Inflammatory macrophage treated with lipopolysaccharide for 4 hours (primary cell): ENCODE measurements at regions not wholly inside any gene's neighbourhood (a gene's known extent, or its start where the extent isn't known, plus 50 kb on each side); places are given as distances from the start of the nearest gene placed in this dataset.

ENCODE experiments used
- DNase-seq: peaks from one replicate; pipeline ENCODE4 v3.0.0-alpha.2; 2020

- DNase-seq, result no peak
Measured at GRCh38 chr7:46322937-46323336, 401.9 kb upstream of the IGFBP3 start.

- no peak for DNase-seq
Measured at GRCh38 chr7:46321556-46322205, 400.6 kb upstream of the IGFBP3 start.

- DNase-seq, result no peak
Measured at GRCh38 chr7:46320956-46321355, 399.9 kb upstream of the IGFBP3 start.

DNA sequence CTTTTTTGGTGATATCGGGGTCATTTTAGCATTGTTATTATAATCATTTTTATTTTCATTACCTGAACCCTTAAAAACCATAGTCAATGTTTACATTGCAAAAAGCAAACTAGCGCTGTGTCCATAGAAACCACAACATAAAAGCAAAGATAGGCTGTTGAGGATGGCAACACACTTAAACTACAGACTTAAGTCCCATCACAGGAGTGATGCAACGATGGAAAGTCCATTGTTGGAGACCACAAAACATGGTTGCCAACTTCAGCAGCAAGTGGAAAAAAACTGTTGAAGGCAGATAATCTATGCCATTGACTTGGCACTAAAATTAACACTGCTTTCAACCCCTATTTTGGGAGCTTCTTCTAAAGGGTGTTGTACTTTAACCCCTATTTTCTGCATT lies 398.8 kb upstream of the IGFBP3 start:
- no peak for DNase-seq

- DNase-seq, result no peak
Measured at GRCh38 chr7:46318276-46318675, 397.2 kb upstream of the IGFBP3 start.

- DNase-seq, result no peak
Measured at GRCh38 chr7:46317256-46317655, 396.2 kb upstream of the IGFBP3 start.

DNA sequence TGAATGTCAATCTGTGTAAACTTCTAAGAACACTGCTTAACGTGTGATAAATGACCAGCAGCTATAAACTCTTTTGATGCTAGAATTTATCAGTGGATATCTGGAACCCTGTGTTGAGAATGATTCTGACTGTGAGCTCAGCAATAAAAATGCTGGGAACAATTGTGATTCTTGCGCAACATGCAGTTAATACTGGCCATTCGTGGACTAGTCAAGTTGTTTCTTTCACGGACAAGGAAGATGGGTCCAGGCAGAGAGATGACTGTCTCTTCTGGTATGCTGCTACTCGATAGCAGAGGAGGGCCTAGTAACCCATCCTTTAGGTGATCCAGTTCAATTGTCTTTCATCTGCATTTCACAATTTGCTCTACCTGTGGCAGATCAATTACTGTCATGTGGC lies 394.8 kb upstream of the IGFBP3 start:
- no peak for DNase-seq

DNA sequence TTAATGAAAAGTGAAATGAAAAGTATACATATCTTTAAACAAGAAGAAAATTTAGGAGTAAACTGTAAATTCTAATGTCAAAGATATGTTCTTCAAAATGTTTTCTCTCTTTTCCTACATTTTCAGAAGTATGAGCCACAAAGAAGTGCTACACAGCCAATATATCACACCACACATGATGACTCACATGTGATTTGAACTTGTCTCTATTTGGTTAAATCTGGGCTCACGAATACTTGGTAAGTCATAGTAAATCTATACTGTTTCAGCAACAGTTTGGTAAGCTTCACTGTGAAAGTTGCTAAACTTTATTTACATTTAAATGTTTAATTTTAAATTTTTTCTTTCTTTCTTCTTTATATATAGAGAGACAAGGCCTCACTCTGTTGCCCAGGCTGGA lies 380.6 kb upstream of the IGFBP3 start:
- DNase-seq, result no peak

GRCh38 chr7:46297515-46297914 lies 376.4 kb upstream of the IGFBP3 start:
- no peak for DNase-seq

GRCh38 chr7:46296526-46296925 lies 375.5 kb upstream of the IGFBP3 start:
- no peak for DNase-seq

DNA sequence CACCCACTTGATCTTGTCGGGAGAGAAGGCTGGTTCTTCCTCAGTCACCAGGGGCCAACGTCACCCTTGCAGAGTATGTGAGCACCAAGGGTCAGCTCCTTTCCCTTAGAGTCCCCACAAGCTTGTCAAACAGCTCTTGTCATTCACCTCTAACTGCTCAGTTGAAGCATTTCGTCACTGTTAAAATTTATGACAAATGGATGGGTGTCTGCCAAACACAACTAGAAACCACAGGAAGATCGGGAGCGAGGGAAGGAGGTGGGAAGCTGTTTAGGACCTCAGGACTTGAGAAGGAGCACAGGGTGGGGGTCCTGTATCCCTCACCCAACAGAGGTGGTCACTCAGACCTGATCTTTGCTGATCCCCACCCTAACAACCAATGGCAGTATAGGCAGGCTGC lies 373.3 kb upstream of the IGFBP3 start:
- no peak for DNase-seq

DNA sequence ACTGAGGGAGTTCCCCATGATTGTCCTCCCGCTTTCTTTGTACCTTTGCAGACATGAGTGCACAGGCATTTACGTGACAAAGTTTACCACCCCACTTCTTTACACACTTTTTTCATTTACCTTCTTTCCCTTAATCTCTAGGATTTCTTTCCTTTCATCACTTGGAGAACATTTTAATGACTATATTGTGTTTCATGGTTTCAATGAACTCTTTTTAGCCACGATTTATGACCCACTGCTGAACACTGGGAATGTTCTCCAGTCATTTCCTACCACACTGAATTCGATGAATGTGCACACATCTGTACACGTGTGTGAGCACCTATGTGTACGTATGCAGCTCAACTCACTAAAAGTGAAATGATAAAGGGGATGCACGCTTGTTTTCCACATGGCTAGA lies 371.7 kb upstream of the IGFBP3 start:
- no peak for DNase-seq

DNA sequence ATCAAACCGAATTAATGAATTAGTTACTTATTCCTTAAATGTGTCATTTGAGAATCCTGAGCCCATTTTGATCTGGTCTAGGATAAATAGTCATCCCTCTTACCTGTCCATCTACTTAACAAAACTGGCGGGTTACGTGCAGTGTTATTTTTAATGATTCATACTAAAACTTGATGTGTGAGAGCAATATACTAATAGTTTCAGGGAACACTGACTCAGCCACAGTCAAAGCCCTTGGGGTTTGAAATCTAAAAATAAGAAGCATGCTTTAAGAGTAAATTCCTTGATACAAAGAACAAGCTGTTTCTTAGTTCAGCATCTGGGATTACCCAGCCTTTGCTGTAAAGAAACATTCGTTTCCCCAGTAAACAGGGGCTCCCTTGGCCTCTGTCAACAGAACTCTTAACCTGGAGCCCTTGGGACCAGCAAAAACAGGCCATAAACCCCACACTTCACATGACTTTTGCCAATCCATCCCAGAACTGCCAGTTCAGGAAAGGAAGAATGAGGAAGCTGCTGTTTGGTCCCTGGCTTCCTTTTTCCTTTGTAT lies 370.6 kb upstream of the IGFBP3 start:
- no peak for DNase-seq

DNA sequence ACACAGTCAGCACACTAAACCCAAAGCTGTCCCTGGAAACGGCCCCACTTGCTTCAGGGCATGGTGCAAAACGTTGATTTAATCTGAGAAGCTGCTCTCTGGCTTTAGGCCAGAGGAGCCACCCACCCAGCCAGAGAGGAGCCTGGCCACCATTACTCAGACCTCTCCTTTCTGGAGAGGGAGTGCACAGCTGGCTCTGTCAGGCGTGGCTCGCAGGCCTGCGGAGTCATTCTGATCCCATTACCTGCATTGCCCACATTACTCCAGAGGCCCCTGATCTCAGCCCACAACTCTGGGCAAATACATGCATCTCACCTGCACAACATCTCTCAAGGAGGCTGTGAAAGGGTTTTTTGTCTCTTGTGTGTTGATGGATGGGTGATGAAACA lies 370.0 kb upstream of the IGFBP3 start:
- no peak for DNase-seq

DNA sequence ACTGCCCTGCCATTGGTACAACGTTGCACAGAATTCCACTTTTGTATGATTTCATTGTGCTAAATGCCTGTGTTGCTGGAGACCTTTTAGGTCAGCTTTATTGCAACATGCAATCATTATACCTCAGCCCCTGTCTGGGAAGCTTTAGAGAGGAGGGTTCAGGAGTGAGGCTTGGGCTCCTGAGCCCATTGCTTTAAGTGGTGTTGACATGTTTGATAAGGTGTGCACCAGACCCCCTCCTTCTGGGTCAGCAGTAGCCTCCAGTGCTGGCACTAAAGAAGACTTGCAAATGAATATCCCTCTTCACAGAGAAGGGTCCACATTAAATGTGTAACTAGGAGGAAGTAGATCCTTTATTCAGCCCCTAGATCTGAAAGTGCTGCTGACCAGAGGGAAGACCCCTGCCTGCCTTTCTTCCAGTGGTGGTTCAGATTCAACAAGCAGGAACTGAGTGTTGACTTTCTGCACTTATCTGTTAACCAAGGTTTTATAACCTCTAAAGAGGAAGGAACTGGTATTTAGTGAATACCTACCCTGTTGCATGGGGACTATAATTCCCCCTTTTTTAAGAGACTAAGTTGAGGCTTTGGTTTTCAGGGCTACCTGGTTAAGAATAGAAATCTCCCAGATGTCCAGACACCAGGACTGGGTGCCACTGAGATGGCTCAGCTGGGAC lies 369.4 kb upstream of the IGFBP3 start:
- no peak for DNase-seq

DNA sequence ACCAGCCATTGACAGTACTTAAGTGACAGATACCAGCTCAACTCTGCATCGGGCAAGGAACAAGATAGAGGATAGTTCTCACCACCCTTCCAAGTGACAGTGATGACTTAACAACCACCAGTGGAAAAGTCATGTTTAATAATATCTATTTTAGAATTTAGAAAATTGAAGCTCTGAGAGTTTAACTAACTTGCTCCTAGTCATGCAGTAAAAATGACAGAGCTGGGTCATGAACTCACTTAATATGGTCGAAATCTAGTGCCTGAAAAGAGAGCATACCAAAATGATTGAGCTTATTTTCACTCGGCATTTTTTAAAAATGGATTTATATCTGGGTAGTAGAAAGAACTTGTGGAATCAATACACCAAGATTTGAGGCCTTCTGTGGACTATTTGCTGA lies 367.8 kb upstream of the IGFBP3 start:
- DNase-seq, result no peak

DNA sequence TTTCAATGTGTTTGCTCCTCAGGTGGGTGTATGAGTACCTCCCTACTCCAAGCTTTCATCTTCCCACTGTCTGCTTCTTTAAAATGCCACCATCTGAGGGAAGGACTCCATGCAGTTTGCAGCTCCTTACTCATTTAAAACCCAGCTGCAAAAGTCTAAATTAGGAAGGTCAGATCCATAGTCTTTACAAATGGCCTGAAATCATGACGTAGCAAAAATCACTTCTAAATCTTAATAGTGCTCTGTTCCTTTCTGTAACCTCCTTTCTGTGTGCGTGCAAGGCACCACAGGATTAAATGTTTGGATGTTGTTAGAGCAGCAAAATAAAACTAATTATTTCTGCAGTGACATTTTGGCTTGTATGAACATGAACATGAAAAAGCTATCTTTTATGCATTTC lies 366.9 kb upstream of the IGFBP3 start:
- no peak for DNase-seq

DNA sequence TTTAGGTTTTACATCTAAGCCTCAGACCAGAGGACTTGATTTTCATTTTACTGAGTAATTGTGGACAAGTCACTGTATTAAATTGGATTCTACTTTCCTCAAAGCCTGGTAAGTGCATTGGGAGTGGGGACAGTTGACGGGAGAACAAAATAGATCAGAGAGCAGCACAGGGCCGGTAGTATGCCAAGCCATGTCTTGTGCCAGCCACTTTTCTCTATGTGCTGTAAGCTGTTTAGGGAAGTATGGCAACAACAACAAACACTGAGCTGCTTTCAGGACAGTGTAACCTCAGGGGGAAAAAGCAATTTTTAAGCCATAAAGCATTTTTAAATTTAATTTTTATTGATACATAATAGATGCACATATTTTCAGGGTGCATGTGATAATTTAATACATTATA lies 365.9 kb upstream of the IGFBP3 start:
- DNase-seq, result no peak

DNA sequence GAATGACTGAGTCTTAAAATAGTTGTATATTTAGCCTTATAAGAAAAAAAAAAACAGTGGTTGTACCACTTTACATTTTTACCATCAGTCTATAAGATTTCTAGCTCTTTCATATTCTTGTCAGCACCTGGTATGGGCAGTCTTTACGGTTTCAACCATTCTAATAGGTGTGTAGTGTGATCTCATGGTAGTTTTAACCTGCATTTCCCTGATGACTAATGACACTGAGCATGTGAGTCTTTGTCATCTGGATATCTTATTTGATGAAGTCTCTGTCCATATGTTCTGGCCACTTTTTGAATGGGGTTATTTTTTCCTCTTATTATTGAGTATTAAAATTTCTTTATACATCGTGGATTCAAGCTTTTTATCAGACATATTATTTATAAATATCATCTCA lies 365.3 kb upstream of the IGFBP3 start:
- DNase-seq, result no peak

GRCh38 chr7:46285878-46286277 lies 364.8 kb upstream of the IGFBP3 start:
- no peak for DNase-seq

- DNase-seq, result no peak
Measured at GRCh38 chr7:46283852-46284251, 362.8 kb upstream of the IGFBP3 start.

DNA sequence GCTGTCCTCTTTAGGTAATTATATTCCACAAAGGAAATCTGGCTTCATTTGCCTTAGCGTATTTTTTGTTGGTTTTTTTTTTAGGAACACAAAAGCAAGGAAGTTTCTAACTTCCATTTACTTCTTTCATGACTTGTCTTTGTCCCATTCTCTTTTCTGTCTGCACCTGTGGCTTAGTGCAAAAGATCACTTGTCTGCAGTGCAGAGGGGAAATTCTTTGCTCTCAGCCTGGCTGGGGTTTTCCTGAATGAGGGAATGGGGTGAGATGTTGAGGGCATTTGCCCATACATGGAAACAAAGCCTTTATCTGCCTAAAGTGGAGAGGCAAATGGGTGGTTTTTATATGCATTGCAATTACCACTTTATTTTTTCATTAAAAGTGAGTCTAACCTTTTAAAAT lies 361.1 kb upstream of the IGFBP3 start:
- no peak for DNase-seq

DNA sequence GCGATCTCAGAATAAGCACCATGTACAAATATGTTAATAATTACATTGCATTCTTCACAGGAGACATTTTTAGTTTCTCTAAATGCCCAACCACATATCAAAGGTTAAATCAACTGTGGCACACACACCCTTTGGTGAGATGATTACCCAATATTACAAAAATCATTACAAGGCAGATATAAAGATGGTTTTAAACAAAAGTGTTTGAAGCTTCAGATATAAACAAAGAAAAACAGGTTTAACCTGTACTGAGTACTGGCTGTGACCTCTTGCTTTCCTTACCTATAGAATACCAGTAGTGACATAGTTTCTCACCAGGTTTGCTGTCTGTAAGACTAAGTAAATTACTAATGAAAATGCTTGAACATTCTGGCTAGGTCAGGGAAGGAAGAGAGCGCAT lies 360.0 kb upstream of the IGFBP3 start:
- DNase-seq, result no peak

DNA sequence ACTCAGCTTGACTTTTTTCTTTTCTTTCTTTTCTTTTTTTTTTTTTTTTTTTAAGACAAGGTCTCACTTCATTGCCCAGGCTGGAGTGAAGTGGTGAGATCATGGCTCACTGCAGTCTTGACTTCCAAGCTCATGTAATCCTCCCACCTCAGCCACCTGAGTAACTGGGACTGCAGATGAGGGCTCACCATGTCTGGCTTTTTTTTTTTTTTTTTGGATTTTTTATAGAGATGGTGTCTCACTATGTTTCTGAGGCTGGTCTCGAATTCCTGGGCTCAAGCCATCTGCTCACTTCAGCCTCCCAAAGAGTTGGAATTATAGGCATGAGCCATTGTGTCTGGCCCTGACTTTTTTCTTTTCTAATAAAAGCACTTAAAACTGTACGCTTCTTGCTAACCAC lies 358.2 kb upstream of the IGFBP3 start:
- DNase-seq, result no peak

GRCh38 chr7:46264646-46265045 lies 343.6 kb upstream of the IGFBP3 start:
- DNase-seq, result no peak
